GM12892 (cell line): ENCODE measurements at regions not wholly inside any gene's neighbourhood (a gene's known extent, or its start where the extent isn't known, plus 50 kb on each side); places are given as distances from the start of the nearest gene placed in this dataset.

ENCODE experiments used
- DNase-seq: peaks from one replicate; pipeline ENCODE4 v3.0.0; 2011; ENCODE audit not compliant: insufficient read length
- FAIRE-seq: peaks from 2 replicates; lab custom pipeline; 2011; peaks lifted over from hg19 to GRCh38; lab: Jason Lieb, UNC
- POLR2A ChIP-seq: IDR thresholded peaks from 2 replicates; pipeline ENCODE4 v1.6.1; 2011; ENCODE audit warnings: low read depth, low read length, control low read depth
- POLR2AphosphoS5 ChIP-seq: IDR thresholded peaks from 2 replicates; pipeline ENCODE4 v1.6.1; 2011; ENCODE audit warnings: low read depth, low read length, control low read depth
- TAF1 ChIP-seq: IDR thresholded peaks from 2 replicates; pipeline ENCODE4 v1.6.1; 2011; ENCODE audit warnings: low read depth, mild to moderate bottlenecking, control low read depth, low read length, borderline replicate concordance

DNA sequence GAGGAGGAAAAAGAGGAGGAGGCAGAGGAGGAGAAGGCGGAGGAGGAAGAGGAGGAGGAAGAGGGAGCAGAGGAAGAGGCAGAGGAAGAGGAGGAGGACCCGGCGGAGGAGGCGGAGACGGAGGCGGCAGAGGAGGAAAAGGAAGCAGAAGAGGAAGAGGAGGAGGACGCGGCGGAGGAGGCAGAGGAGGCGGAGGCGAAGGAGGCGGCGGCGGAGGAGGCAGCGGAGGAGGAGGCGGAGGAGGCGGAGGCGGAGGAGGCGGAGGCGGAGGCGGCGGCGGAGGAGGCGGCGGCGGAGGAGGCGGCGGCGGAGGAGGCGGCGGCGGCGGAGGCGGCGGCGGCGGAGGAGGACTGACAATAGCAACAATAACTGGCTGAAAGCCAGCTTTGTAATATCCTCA is 616.6 kb downstream of the TBC1D22A start:
- FAIRE-seq (no peak), DNase-seq (no peak)
- TF ChIP-seq TAF1, result no peak
- TF ChIP-seq POLR2AphosphoS5, result no peak
- TF ChIP-seq POLR2A, result no peak

DNA sequence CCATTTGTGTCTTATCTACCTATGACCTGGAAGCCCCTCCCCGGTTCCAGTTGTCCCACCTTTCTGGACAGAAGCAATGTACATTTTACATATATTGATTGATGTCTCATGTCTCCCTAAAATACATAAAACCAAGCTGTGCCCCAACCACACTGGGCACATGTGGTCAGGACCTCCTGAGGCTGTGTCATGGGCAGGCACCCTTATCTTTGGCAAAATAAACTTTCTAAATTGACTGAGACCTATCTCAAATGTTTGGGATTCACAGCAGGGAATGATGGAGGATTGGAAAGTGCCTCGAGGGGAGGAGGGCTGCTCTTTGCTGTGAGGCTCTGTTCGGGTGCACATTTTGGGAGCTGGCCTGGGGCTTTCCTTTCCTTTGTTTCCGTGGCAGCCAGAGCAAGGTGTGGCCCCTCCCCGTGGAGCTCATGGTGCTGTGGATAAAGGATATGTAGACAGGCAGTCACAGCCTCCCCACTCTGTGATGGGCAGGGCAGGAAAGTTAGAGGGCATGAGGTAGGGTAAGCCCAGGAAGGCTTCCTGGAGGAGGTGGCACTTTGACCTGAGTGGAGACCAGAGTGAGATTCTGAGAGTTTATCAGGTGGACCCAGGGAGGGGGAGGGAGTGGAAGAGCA is 615.6 kb downstream of the TBC1D22A start:
- FAIRE-seq (no peak), DNase-seq (no peak)
- TF ChIP-seq TAF1 (no peak), POLR2AphosphoS5 (no peak), POLR2A (no peak)

GRCh38 chr22:47376901-47377505 is 614.6 kb downstream of the TBC1D22A start:
- no peak for TF ChIP-seq TAF1
- no peak for TF ChIP-seq POLR2AphosphoS5
- no peak for TF ChIP-seq POLR2A
- DNase-seq, result no peak
- no peak for FAIRE-seq

GRCh38 chr22:47376322-47376700 is 613.9 kb downstream of the TBC1D22A start:
- no peak for TF ChIP-seq POLR2AphosphoS5
- no peak for TF ChIP-seq POLR2A
- DNase-seq, result no peak
- no peak for FAIRE-seq

- FAIRE-seq (no peak), DNase-seq (no peak)
- TF ChIP-seq TAF1 (no peak), POLR2AphosphoS5 (no peak), POLR2A (no peak)
Observed at GRCh38 chr22:47375621-47376321, 613.3 kb downstream of the TBC1D22A start.

DNA sequence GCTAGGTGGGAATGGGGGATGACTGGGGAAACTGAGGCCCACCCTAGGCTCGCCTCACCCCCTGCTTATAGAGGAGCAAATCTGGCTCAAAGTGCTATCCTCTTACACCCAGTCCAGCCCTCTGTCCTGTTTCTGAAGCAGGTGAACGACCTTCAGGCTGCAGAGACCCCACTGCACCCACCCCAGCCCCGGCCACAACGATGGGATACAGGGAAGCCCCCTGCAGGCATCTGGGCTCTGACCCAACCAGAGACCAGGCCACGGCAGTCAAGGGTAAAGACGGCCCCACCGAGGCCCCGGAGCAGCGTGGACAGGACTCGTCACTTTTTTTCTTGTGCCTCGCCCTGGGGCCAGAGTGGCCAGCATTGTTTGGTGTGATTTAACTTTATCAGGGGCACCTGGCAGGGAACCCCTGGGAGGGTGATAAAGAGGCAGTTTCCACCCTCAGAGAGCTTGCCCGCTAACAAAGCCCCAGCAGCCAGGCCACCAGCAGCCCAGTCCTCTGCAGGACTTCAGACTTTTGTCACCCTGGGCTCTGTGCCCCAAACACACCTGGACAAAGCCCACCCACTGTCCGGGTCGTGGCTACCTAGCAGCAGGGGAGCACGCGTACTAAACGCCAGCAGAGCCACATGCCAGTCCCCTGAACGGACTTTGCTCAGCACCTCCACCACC is 612.6 kb downstream of the TBC1D22A start:
- DNase-seq (no peak), FAIRE-seq (no peak)
- TF ChIP-seq POLR2AphosphoS5 (no peak), POLR2A (no peak), TAF1 (no peak)

- DNase-seq (no peak), FAIRE-seq (no peak)
- no peak for TF ChIP-seq POLR2A
- no peak for TF ChIP-seq TAF1
- TF ChIP-seq POLR2AphosphoS5, result no peak
Observed at GRCh38 chr22:47374273-47374771, 611.9 kb downstream of the TBC1D22A start.

GRCh38 chr22:47373648-47374272 is 611.3 kb downstream of the TBC1D22A start:
- DNase-seq (no peak), FAIRE-seq (no peak)
- TF ChIP-seq POLR2AphosphoS5, result no peak
- no peak for TF ChIP-seq TAF1
- no peak for TF ChIP-seq POLR2A

DNA sequence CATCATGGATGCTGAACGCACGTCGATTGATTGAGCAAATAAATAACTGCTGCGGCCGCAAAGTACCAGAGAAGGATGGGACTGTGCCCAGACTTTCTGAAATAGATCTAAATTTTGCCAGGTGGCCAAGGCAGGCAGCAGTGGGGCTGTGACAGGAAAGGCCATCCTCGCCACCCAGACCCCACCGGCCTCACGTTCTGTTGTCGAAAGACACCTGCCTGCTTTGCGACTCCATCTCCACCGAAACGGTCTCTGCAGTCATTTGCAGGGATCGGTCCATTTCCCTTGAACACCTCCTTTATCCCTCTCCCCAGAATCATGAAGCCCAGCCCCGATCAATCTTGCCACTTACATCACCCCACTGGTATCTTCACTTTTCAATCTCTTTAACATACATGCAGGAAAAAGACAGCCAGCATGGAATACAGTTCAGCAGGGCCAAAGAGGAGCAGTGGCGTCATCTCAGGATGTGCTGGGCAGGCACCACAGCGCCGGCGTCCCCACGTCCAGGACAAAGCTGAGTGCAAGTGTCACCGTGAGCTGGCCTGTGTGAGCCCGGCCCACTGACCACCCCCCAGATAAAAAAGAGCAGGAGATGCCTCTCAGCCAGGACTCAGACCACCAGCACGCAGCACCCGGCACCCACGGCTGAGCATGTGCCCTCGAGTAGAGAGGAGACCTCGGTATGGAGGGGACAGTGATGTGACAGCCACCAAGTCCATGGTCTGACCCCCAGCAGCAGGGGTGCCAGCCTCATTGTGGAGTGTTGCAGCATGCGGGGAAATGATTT is 610.3 kb downstream of the TBC1D22A start:
- FAIRE-seq (no peak), DNase-seq (no peak)
- TF ChIP-seq TAF1 (no peak), POLR2AphosphoS5 (no peak), POLR2A (no peak)

- no peak for TF ChIP-seq POLR2AphosphoS5
- TF ChIP-seq POLR2A, result no peak
- no peak for TF ChIP-seq TAF1
- FAIRE-seq (no peak), DNase-seq (no peak)
Observed at GRCh38 chr22:47372111-47372581, 609.7 kb downstream of the TBC1D22A start.
